Endodermal cell (in vitro differentiated cells): ENCODE measurements at regions not wholly inside any gene's neighbourhood (a gene's known extent, or its start where the extent isn't known, plus 50 kb on each side); places are given as distances from the start of the nearest gene placed in this dataset.

ENCODE experiments used
- DNase-seq: peaks from one replicate; pipeline ENCODE4 v3.0.0-alpha.2; 2017
- H3K27ac ChIP-seq: 2 replicates; pipeline ENCODE4 v1.5.1; 2013; ENCODE audit warnings: mild to moderate bottlenecking, low read depth, low read length, moderate library complexity
- H3K27me3 ChIP-seq: 2 replicates; pipeline ENCODE4 v1.6.1; 2013; ENCODE audit warnings: mild to moderate bottlenecking, low read length, moderate library complexity; ENCODE audit not compliant: insufficient read depth, control insufficient read depth, poor library complexity, severe bottlenecking
- H3K36me3 ChIP-seq: 2 replicates; pipeline ENCODE4 v1.7.0; 2013; ENCODE audit warnings: mild to moderate bottlenecking, low read length, moderate library complexity; ENCODE audit not compliant: control insufficient read depth, insufficient read depth
- H3K4me1 ChIP-seq: one replicate; pipeline ENCODE4 v1.7.0; 2013; ENCODE audit warnings: low read length; ENCODE audit not compliant: control insufficient read depth, insufficient read depth
- H3K4me3 ChIP-seq: 2 replicates; pipeline ENCODE4 v1.5.1; 2013; ENCODE audit warnings: mild to moderate bottlenecking, low read length, moderate library complexity
- H3K9ac ChIP-seq: 2 replicates; pipeline ENCODE4 v1.6.1; 2013; ENCODE audit warnings: mild to moderate bottlenecking, low read length, moderate library complexity; ENCODE audit not compliant: poor library complexity, severe bottlenecking; ENCODE audit errors: extremely low read depth
- H3K9me3 ChIP-seq: 2 replicates; pipeline ENCODE4 v1.6.1; 2013; ENCODE audit warnings: mild to moderate bottlenecking, low read length, moderate library complexity; ENCODE audit not compliant: control insufficient read depth
- H3K27ac Mint-ChIP-seq: 2 replicates; pipeline ENCODE4 v1.8.0; 2020; ENCODE audit warnings: mixed read lengths
- H3K27me3 Mint-ChIP-seq: 2 replicates; pipeline ENCODE4 v1.8.0; 2021; ENCODE audit warnings: mild to moderate bottlenecking, mixed read lengths; ENCODE audit not compliant: insufficient read depth
- H3K36me3 Mint-ChIP-seq: 2 replicates; pipeline ENCODE4 v1.8.0; 2020; ENCODE audit warnings: low read depth, mixed read lengths
- H3K4me1 Mint-ChIP-seq: 2 replicates; pipeline ENCODE4 v1.8.0; 2020; ENCODE audit warnings: mixed read lengths
- H3K4me3 Mint-ChIP-seq: 2 replicates; pipeline ENCODE4 v1.8.0; 2020; ENCODE audit warnings: mild to moderate bottlenecking, moderate library complexity, mixed read lengths
- H3K9me3 Mint-ChIP-seq: 2 replicates; pipeline ENCODE4 v1.8.0; 2020; ENCODE audit warnings: mild to moderate bottlenecking, mixed read lengths
- WGBS, 2 experiments: methylation state at CpG; one replicate each; pipeline versions ENCODE4 v1.1.5 to v1.1.7; 2013; ENCODE audit warnings: missing lambda C conversion rate in 2 of 2, mixed read lengths in 1 of 2; ENCODE audit not compliant: insufficient coverage in 1 of 2, insufficient read length in 1 of 2; 5-methylcytosine and 5-hydroxymethylcytosine counted together
- TF ChIP-seq, protein P1 (sequence below): fragments of 200-600 bp; sonication (generic); conservative IDR thresholded peaks from 2 replicates; pipeline ENCODE4 v1.5.0; 2021; ENCODE audit warnings: antibody characterized with exemption, mild to moderate bottlenecking

GRCh38 chrY:19600711-19601110 lies 143.8 kb downstream of the KDM5D start:
- no peak overlapping the region for H3K9ac ChIP-seq
- 78% methylated on average over 1 of the region's 3 CpGs; no CpG with 5 or more reads in 1 of the 2 experiments for WGBS, 2 experiments
- no peak for DNase-seq
- H3K4me1 ChIP-seq: no peaks in the 10 kb centered on the region
- Mint-ChIP-seq H3K4me3 (no peak overlapping the region), H3K9me3 (no peaks in the 10 kb centered on the region), H3K4me1 (no peaks in the 10 kb centered on the region), H3K27me3 (no peaks in the 10 kb centered on the region), H3K27ac (no peak overlapping the region), H3K36me3 (no peaks in the 10 kb centered on the region)
- H3K27me3 ChIP-seq: no peaks in the 10 kb centered on the region
- H3K36me3 ChIP-seq: peaks cover 42% of the 10 kb centered on the region
- H3K4me3 ChIP-seq: no peak overlapping the region
- H3K9me3 ChIP-seq: no peaks in the 10 kb centered on the region
- H3K27ac ChIP-seq: no peak overlapping the region
- TF ChIP-seq, protein P1, sequence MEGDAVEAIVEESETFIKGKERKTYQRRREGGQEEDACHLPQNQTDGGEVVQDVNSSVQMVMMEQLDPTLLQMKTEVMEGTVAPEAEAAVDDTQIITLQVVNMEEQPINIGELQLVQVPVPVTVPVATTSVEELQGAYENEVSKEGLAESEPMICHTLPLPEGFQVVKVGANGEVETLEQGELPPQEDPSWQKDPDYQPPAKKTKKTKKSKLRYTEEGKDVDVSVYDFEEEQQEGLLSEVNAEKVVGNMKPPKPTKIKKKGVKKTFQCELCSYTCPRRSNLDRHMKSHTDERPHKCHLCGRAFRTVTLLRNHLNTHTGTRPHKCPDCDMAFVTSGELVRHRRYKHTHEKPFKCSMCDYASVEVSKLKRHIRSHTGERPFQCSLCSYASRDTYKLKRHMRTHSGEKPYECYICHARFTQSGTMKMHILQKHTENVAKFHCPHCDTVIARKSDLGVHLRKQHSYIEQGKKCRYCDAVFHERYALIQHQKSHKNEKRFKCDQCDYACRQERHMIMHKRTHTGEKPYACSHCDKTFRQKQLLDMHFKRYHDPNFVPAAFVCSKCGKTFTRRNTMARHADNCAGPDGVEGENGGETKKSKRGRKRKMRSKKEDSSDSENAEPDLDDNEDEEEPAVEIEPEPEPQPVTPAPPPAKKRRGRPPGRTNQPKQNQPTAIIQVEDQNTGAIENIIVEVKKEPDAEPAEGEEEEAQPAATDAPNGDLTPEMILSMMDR: no peak

- no peak for DNase-seq
- Histone ChIP-seq H3K4me1 (no peaks in the 10 kb centered on the region), H3K36me3 (peaks cover 35% of the 10 kb centered on the region), H3K27me3 (no peaks in the 10 kb centered on the region), H3K9ac (no peak overlapping the region), H3K9me3 (no peaks in the 10 kb centered on the region), H3K27ac (no peak overlapping the region), H3K4me3 (no peak overlapping the region)
- no peak overlapping the region for H3K4me3 Mint-ChIP-seq
- H3K4me1 Mint-ChIP-seq: no peaks in the 10 kb centered on the region
- no peak overlapping the region for H3K27ac Mint-ChIP-seq
- H3K36me3 Mint-ChIP-seq: no peaks in the 10 kb centered on the region
- no peaks in the 10 kb centered on the region for H3K9me3 Mint-ChIP-seq
- TF ChIP-seq, protein P1: no peak
- H3K27me3 Mint-ChIP-seq: no peaks in the 10 kb centered on the region
These were observed 154.3 kb downstream of the KDM5D start for GRCh38 chrY:19590235-19590634.

- DNase-seq: no peak
- Histone ChIP-seq H3K4me3 (no peak overlapping the region), H3K27me3 (no peaks in the 10 kb centered on the region), H3K9ac (no peak overlapping the region), H3K4me1 (no peaks in the 10 kb centered on the region), H3K9me3 (no peaks in the 10 kb centered on the region), H3K36me3 (peaks cover 35% of the 10 kb centered on the region), H3K27ac (no peak overlapping the region)
- H3K27ac Mint-ChIP-seq: no peak overlapping the region
- H3K4me3 Mint-ChIP-seq: no peak overlapping the region
- 100% methylated on average over 1 of the region's 1 CpG; no CpG with 5 or more reads in 1 of the 2 experiments for WGBS, 2 experiments
- no peaks in the 10 kb centered on the region for H3K27me3 Mint-ChIP-seq
- H3K9me3 Mint-ChIP-seq: no peaks in the 10 kb centered on the region
- no peaks in the 10 kb centered on the region for H3K4me1 Mint-ChIP-seq
- H3K36me3 Mint-ChIP-seq: no peaks in the 10 kb centered on the region
- TF ChIP-seq, protein P1: no peak
These were observed 154.9 kb downstream of the KDM5D start for GRCh38 chrY:19589664-19590063.
